Fibroblast of the aortic adventitia (primary cell): ENCODE measurements at regions not wholly inside any gene's neighbourhood (a gene's known extent, or its start where the extent isn't known, plus 50 kb on each side); places are given as distances from the start of the nearest gene placed in this dataset.
"Not testable (repeated sequence)": the region's sequence is repeated elsewhere in the genome, so short reads cannot be mapped to it uniquely, and the experiment has no call there.

ENCODE experiments used
- DNase-seq: peaks from one replicate; pipeline ENCODE4 v3.0.0-alpha.2; 2010; ENCODE audit warnings: low read depth
- H3K4me3 ChIP-seq: 2 replicates; pipeline ENCODE4 v1.5.1; 2011; ENCODE audit warnings: low read depth, mild to moderate bottlenecking, control low read depth, low read length, moderate library complexity
- TF ChIP-seq, protein P1 (sequence below): IDR thresholded peaks from 2 replicates; pipeline ENCODE4 v1.5.1; 2011; ENCODE audit warnings: mild to moderate bottlenecking, low read length, control low read depth, inconsistent platforms; ENCODE audit not compliant: insufficient read depth

- peak; percentile 47 for DNase-seq
- TF ChIP-seq, protein P1, sequence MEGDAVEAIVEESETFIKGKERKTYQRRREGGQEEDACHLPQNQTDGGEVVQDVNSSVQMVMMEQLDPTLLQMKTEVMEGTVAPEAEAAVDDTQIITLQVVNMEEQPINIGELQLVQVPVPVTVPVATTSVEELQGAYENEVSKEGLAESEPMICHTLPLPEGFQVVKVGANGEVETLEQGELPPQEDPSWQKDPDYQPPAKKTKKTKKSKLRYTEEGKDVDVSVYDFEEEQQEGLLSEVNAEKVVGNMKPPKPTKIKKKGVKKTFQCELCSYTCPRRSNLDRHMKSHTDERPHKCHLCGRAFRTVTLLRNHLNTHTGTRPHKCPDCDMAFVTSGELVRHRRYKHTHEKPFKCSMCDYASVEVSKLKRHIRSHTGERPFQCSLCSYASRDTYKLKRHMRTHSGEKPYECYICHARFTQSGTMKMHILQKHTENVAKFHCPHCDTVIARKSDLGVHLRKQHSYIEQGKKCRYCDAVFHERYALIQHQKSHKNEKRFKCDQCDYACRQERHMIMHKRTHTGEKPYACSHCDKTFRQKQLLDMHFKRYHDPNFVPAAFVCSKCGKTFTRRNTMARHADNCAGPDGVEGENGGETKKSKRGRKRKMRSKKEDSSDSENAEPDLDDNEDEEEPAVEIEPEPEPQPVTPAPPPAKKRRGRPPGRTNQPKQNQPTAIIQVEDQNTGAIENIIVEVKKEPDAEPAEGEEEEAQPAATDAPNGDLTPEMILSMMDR: no peak
- no peak overlapping the region for H3K4me3 ChIP-seq
These were observed 2304.0 kb downstream of the ARAP2 start for GRCh38 chr4:33940281-33940680.

DNA sequence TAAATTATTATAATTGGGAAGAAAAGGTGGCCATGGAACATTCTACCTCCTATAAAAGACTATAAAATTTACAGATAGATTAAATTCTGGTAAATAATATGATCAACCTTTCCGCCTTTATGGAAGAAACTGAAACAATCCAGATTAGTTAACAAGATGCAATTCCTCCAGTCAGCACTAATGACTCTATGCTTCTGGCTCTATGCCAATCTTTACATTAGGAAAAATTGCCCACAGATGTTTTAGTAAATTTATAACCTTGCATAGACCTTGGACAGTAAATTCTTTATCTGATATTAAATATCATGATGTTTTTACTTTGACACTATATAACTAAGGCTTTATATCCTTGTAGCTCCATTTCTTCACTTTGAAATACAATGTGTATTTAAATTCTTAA lies 2302.5 kb downstream of the ARAP2 start:
- TF ChIP-seq, protein P1: no peak
- no peak overlapping the region for H3K4me3 ChIP-seq
- no peak for DNase-seq

DNA sequence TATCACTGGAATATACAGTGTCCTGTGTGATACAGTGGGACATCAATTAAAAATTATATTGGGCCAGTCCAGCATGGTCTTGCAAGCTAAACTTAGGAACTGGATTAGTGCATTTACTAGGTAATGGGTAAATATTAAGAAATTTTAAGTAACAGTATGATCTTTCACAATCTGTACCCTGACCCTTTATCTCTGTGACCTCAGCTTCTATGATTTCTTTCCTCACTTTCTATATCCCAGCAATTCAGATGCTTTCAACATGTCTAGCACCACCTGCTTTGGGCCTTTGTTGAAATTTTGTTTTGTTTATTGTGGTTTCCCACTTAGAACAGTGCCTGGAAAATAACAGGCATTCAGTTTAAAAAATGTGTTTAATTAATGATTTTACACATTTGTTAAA lies 2295.4 kb downstream of the ARAP2 start:
- no peak overlapping the region for H3K4me3 ChIP-seq
- DNase-seq: no peak
- TF ChIP-seq, protein P1: no peak

DNA sequence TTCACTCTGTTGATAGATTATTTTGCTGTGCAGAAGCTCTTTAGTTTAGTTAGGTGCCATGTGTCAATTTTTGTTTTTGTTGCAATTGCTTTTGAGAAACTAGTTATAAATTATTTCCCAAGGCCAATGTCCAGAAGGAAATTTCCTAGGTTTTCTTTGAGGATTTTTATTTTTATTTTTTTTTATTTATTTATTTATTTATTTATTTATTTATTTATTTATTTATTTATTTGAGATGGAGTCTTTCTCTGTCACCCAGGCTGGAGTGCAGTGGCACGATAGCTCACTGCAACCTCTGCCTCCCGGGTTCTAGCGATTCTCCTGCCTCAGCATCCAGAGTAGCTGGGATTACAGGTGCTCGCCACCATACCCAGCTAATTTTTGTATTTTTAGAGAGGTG lies 2290.5 kb downstream of the ARAP2 start:
- H3K4me3 ChIP-seq, DNase-seq: not testable (repeated sequence)

DNA sequence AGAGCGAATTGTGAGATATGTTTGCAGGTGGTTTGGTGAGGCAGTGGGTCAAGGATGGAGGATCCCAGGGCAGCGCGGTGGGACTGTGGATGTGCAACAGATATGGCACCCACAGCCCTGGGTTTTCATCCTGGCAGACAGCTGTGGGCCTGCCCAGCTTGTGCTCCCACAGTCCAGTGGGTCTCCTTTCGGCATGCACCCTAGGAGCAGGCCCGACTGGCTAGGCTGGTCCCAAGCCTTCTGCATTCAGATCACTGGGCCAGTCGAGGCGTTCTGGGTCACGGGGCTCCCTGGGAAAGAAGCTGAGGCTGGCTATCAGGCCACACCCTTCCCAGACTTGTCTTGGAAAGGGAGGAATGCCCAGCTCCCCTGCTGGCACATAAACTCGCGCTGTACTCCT lies 2289.6 kb downstream of the ARAP2 start:
- DNase-seq: no peak
- TF ChIP-seq, protein P1: no peak
- H3K4me3 ChIP-seq: no peak overlapping the region

GRCh38 chr4:33959519-33959918 lies 2284.8 kb downstream of the ARAP2 start:
- DNase-seq: no peak
- H3K4me3 ChIP-seq: no peak overlapping the region
- TF ChIP-seq, protein P1: no peak

- no peak for DNase-seq
- no peak overlapping the region for H3K4me3 ChIP-seq
These were observed 2282.6 kb downstream of the ARAP2 start for GRCh38 chr4:33961761-33962160.

More at GRCh38 chr4:33961761-33962160, 2282.6 kb downstream of the ARAP2 start:
- TF ChIP-seq, protein P1: no peak
